HG02943 (cell line): ENCODE measurements at regions not wholly inside any gene's neighbourhood (a gene's known extent, or its start where the extent isn't known, plus 50 kb on each side); places are given as distances from the start of the nearest gene placed in this dataset.
"Not testable (repeated sequence)": the region's sequence is repeated elsewhere in the genome, so short reads cannot be mapped to it uniquely, and the experiment has no call there.

Source experiments
- ATAC-seq: cut with Tn5 transposase; IDR thresholded peaks from one replicate; pipeline ENCODE4 v1.9.1; 2021; ENCODE audit warnings: mild to moderate bottlenecking, low read depth, moderate library complexity; ENCODE audit not compliant: unreplicated experiment

DNA sequence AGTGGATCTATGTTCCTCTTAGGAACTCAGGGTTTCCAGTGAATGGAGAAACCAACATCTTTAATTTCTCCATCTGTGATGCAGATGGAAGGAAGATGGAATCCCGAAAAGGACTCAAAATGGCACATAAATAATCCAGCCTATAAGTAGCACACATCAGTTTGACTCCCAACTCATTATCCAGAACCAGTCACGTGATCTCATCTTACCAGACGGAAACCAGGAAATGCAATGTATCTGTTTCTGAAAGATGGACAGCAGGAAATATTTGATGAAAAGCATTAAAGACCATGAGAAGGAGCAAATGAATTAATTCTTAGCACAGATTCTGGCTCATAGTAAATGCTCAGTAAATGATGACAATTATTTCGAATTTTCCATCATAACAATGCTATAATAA lies 443.1 kb upstream of the FMR1 start:
- ATAC-seq, result no peak

GRCh38 chrX:147476008-147476407 lies 435.7 kb upstream of the FMR1 start:
- no peak for ATAC-seq

DNA sequence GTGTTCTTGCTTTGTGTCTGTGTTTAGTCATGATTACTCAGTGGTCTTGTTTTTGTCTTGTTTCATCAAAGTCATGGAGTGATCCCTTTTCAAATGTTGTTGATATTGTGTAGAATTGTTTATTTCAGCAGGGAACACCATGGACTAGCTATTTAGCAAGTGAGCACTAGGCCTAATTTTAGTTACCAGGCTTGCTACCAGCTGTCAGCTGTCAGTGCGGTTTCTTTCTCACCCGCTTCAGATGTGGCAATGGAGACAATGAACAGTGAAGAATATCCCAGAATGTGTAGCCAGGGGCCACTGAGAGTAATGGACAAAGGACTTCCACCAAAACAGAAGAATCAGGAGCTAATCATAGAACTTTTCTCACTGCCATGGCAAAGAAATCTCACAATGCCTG lies 432.8 kb upstream of the FMR1 start:
- ATAC-seq, result no peak

- no peak for ATAC-seq
Observed at GRCh38 chrX:147485207-147485606, 426.5 kb upstream of the FMR1 start.

DNA sequence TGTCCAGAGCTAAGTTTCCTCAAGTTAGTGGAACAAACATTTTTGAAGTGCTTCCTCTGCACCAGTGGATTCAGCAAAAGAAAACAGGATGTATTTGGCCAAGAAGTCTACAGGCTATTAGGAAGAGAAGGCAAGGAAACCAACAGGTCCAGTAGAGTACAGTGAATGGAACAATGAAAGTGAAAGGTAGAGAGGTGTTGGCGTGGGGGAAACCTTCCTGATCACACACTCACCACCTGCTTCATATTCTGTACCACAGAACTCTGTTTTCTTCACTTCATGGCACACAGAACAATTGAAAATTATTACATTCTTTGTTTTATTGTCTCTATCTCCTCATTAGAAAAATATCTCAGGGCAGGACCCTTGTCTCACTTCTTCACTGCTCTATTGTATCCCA lies 417.4 kb upstream of the FMR1 start:
- ATAC-seq, result no peak

- ATAC-seq, result no peak
Observed at GRCh38 chrX:147498796-147499195, 412.9 kb upstream of the FMR1 start.

GRCh38 chrX:147522981-147523380 lies 388.7 kb upstream of the FMR1 start:
- ATAC-seq, result no peak

- ATAC-seq, result no peak
Observed at GRCh38 chrX:147533426-147533825, 378.3 kb upstream of the FMR1 start.

- ATAC-seq, result no peak
Observed at GRCh38 chrX:147537172-147537571, 374.5 kb upstream of the FMR1 start.

GRCh38 chrX:147548023-147548422 lies 363.7 kb upstream of the FMR1 start:
- not testable (repeated sequence) for ATAC-seq

GRCh38 chrX:147550217-147550616 lies 361.5 kb upstream of the FMR1 start:
- no peak for ATAC-seq

DNA sequence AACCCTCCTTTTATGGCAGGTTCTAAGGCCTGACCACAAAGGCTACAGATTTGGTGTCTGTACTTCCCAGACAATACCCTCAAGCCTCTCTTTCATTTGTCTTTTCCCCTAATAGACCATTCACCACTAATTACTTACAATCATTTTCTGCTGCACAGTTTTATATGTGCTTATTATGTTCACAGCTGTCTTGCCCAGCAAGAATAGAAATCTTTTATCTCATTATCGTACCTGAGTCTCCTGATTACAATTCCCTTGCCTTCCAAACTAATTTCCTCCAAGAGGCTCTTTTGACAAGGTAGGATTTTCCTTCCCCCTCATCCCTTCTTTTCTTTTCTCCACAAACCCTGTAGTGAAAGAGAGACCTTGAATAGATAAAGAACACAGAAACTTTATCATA lies 352.5 kb upstream of the FMR1 start:
- no peak for ATAC-seq

DNA sequence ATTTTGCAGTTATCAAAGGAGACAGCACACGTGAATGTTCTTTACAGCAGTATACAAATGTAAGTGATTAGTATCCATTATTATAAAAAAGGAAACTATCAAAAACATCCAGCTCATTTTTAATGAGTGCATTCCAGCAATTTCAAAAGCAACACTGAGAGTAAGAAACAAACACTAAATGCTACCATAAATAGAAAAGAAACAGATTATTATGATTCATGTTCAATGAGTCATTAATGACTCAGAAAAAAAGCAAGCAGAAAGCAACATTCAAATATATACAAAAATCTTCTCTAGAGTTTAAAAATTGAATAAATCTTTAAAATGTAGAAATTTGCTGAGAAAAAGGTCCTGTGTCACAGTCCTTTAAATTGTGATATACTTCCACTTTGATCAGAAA lies 346.5 kb upstream of the FMR1 start:
- no peak for ATAC-seq

DNA sequence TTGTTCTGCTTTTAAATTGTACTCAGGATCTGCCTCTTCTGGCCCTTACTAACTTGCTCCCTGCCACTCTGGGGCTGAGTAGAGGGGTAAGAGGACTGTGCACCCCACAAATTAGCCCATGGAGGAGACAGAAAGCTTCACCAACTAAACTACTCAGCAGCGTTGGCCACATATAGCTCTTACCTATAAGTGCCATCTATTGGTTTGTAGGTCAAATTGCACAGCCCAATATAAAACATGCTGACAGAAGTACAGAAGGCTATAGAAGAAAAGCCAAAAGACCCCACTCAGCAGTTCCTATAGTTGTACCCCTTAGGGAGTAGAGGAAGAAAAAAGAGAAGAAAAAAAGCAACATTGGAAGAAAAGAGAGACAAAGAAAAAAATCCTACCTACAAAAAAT lies 341.2 kb upstream of the FMR1 start:
- ATAC-seq, result no peak

- no peak for ATAC-seq
Observed at GRCh38 chrX:147573266-147573665, 338.5 kb upstream of the FMR1 start.

GRCh38 chrX:147602176-147602696 lies 309.5 kb upstream of the FMR1 start:
- ATAC-seq, result no peak

GRCh38 chrX:147626605-147627004 lies 285.1 kb upstream of the FMR1 start:
- no peak for ATAC-seq

DNA sequence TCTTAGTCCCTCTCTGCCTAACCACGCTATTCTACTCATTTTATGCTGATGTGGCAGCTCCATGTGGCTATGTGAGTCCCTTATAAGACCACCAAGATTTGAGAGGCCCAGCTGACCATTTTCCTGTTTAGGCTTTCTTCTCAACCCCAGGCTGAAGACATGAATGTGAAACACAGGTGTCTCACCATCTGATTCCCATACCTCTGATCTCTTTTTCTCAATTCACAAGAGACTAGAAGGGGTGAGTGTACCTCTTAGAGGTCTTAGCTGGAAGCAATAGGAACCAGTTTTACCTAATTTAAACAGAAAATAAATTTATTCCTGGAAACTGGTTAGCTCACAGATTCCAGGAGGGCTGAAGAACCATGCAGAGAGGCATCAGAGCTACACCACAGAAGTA lies 276.5 kb upstream of the FMR1 start:
- no peak for ATAC-seq

DNA sequence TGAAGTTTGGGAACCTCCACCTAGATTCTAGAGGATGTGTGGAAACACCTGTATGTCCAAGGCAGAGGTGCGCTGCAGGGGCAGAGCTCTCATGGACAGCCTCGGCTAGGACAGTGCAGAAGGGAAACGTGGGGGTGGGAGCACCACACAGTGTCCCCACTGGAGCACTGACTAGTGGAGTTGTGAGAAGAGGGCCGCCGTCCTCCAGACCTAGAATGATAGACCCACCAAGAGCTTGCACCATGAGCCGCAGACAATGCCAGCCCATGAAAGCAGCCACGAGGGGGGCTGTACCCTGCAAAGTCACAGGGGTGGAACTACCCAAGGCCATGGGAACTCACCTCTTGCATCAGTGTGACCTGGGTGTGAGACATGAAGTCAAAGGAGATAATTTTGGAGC lies 274.5 kb upstream of the FMR1 start:
- ATAC-seq, result no peak

GRCh38 chrX:147646949-147647723 lies 264.6 kb upstream of the FMR1 start:
- ATAC-seq, result no peak

- ATAC-seq, result no peak
Observed at GRCh38 chrX:147675819-147676218, 235.9 kb upstream of the FMR1 start.

DNA sequence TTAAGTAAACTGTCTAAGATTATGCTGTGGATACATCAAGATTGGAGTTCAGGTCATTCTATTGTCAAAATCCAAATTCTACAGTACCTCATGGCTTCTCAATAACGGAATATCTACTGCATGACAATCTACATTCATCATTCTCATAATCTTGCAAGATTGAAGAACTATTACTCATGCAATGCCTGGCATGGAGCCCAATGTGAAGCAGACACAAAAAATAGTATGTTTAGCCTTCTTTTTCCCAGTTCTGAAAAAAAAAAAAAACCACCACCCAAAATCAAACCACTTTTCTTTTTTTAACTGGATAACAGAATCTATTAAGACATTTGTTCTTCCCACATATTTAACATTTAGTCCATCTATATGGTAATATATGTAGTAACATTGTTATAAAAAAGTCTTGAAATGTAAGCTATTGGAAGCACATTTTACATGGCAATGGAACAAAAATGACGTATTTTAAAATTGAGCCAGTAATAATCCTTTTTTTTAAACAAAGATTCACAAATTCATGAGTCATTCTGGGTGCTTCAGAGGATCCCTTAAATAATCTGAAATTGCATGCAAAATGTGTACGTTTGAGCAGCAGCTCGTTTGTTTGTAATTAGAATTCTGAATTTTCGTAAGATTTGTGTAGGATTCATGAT lies 232.2 kb upstream of the FMR1 start:
- no peak for ATAC-seq
